Brain microvascular endothelial cell (primary cell): ENCODE measurements at regions not wholly inside any gene's neighbourhood (a gene's known extent, or its start where the extent isn't known, plus 50 kb on each side); places are given as distances from the start of the nearest gene placed in this dataset.
A peak's percentile ranks its signal among the peaks of the same experiment; 100 is the strongest.

Experiments used
- DNase-seq: peaks from one replicate; pipeline ENCODE4 v3.0.0-alpha.2; 2020
- H3K27ac ChIP-seq: fragments of 250-450 bp; sonication (Bioruptor Pico); 2 replicates; pipeline ENCODE4 v1.5.1; 2020; ENCODE audit warnings: mild to moderate bottlenecking, moderate library complexity
- H3K27me3 ChIP-seq: fragments of 250-450 bp; sonication (Bioruptor Pico); replicated peaks from 2 replicates; pipeline ENCODE4 v1.5.1; 2020; ENCODE audit warnings: mild to moderate bottlenecking
- H3K36me3 ChIP-seq: fragments of 250-450 bp; sonication (Bioruptor Pico); replicated peaks from 2 replicates; pipeline ENCODE4 v1.5.1; 2020; ENCODE audit warnings: mild to moderate bottlenecking
- H3K4me3 ChIP-seq: 2 replicates; pipeline ENCODE4 v1.5.1; 2011; ENCODE audit warnings: low read depth, mild to moderate bottlenecking, control low read depth, low read length, moderate library complexity
- CTCF ChIP-seq: IDR thresholded peaks from 2 replicates; pipeline ENCODE4 v1.5.1; 2011; ENCODE audit warnings: low read depth, mild to moderate bottlenecking, moderate library complexity, low read length, control low read depth, inconsistent platforms; ENCODE audit errors: missing control alignments
- in situ Hi-C: cut with HindIII; loops from 2 replicates; pipeline ENCODE4 v1.10.0; 2017; ENCODE audit warnings: low sequenced_read_pairs, low pct_ligation_motif_present

DNA sequence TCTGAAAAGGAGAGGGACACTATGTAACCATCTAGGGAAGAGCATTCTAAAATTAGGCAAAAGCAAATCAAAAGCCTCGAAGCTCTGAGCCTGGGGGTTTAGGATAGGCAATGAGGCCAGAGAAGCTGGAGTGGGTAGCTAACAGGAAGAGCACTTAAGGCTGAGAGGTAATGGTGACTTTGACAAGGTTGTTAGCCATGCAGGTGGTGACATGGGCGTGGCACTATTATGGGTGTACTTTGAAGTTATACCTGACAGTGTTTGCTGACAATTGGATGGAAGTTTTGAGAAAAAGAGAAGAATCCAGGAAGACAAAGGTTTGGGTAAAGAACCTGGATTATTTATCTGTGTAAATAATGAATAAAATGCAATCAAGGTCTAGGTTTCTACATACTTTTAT lies 383.0 kb upstream of the SEMA3C start:
- H3K27me3 ChIP-seq = peaks cover 4% of the 10 kb centered on the region
- no peak overlapping the region for H3K4me3 ChIP-seq
- DNase-seq = no peak
- in situ Hi-C loops = no loop called here
- TF ChIP-seq CTCF = no peak
- H3K27ac ChIP-seq = no peak overlapping the region
- no peaks in the 10 kb centered on the region for H3K36me3 ChIP-seq

- no peaks in the 10 kb centered on the region for H3K36me3 ChIP-seq
- H3K27ac ChIP-seq = no peak overlapping the region
- H3K4me3 ChIP-seq = no peak overlapping the region
- in situ Hi-C loops = no loop called here
- H3K27me3 ChIP-seq = no peaks in the 10 kb centered on the region
- TF ChIP-seq CTCF = no peak
- DNase-seq = no peak
These were observed 381.9 kb upstream of the SEMA3C start for GRCh38 chr7:81300753-81301152.

GRCh38 chr7:81299711-81300110 lies 380.9 kb upstream of the SEMA3C start:
- H3K4me3 ChIP-seq = no peak overlapping the region
- no peak for TF ChIP-seq CTCF
- in situ Hi-C loops = no loop called here
- no peak overlapping the region for H3K27ac ChIP-seq
- H3K36me3 ChIP-seq = no peaks in the 10 kb centered on the region
- no peak for DNase-seq
- no peaks in the 10 kb centered on the region for H3K27me3 ChIP-seq

GRCh38 chr7:81298951-81299666 lies 380.3 kb upstream of the SEMA3C start:
- Histone ChIP-seq H3K27me3 (no peaks in the 10 kb centered on the region), H3K27ac (peak overlapping the region; percentile 19), H3K4me3 (no peak overlapping the region), H3K36me3 (no peaks in the 10 kb centered on the region)
- peak; percentile 95 for DNase-seq
- in situ Hi-C loops = no loop called here
- TF ChIP-seq CTCF = no peak

DNA sequence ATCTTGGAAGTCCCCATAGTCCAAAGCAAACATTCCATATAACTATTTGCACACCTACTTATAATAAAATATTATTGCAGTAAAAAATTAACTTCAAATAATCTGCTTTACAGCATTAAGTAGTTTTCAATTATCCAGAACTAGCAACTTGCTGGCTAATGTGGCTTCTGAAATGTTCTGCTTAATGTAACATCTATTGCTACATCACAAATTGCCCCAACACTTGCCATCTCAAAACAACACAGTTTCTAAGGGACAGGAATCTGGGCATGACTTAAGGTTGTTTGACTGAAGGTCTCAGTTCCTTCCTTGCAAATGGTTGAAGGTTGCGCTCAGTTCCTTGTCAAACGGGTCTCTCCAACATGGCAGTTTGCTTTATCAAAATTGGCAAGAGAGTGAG lies 378.5 kb upstream of the SEMA3C start:
- Histone ChIP-seq H3K27ac (no peak overlapping the region), H3K27me3 (no peaks in the 10 kb centered on the region), H3K4me3 (no peak overlapping the region), H3K36me3 (no peaks in the 10 kb centered on the region)
- no peak for DNase-seq
- no peak for TF ChIP-seq CTCF
- in situ Hi-C loops = no loop called here

DNA sequence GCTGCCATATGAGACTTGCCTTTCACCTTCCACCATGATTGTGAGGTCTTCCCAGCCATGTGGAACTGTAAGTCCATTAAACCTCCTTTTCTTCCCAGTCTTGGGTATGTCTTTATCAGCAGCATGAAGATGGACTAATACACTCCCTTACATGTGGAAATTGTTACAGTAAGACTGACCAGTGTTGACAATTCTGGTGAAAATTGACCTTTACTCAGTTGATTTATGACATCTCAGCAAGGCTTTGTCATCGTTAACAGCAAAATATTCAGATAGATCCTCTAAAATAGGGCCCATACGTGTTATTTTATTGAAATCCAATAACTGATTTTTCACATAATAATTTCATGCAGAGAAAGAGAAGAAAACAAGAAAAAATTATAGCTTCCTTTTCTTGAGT lies 377.9 kb upstream of the SEMA3C start:
- Histone ChIP-seq H3K4me3 (no peak overlapping the region), H3K36me3 (no peaks in the 10 kb centered on the region), H3K27ac (no peak overlapping the region), H3K27me3 (no peaks in the 10 kb centered on the region)
- no peak for TF ChIP-seq CTCF
- in situ Hi-C loops = no loop called here
- no peak for DNase-seq
